OCI-LY1 (cell line): ENCODE measurements at regions not wholly inside any gene's neighbourhood (a gene's known extent, or its start where the extent isn't known, plus 50 kb on each side); places are given as distances from the start of the nearest gene placed in this dataset.

ENCODE experiments used
- CTCF ChIP-seq: fragments of 200-600 bp; sonication (generic), shearing (Covaris generic); IDR thresholded peaks from 2 replicates; pipeline ENCODE4 v1.5.1; 2017; ENCODE audit warnings: mild to moderate bottlenecking, antibody characterized with exemption, low read length, moderate library complexity, mixed read lengths
- EZH2 ChIP-seq: fragments of 200-600 bp; sonication (generic), shearing (Covaris generic); IDR thresholded peaks from 2 replicates; pipeline ENCODE4 v1.8.0; 2017; ENCODE audit warnings: borderline replicate concordance, mixed run types, mild to moderate bottlenecking, antibody characterized with exemption, low read length, moderate library complexity, mixed read lengths

- TF ChIP-seq EZH2: no peak
- TF ChIP-seq CTCF: no peak
Measured at GRCh38 chr3:79947957-79948356, 180.2 kb upstream of the ROBO1 start.
